Choroid plexus epithelial cell (primary cell): ENCODE measurements at regions not wholly inside any gene's neighbourhood (a gene's known extent, or its start where the extent isn't known, plus 50 kb on each side); places are given as distances from the start of the nearest gene placed in this dataset.

Experiments used
- DNase-seq: peaks from one replicate; pipeline ENCODE4 v3.0.0-alpha.2; 2010; ENCODE audit warnings: low read depth
- H3K4me3 ChIP-seq: 2 replicates; pipeline ENCODE4 v1.5.1; 2011; ENCODE audit warnings: low read depth, mild to moderate bottlenecking, control low read depth, low read length, moderate library complexity
- TF ChIP-seq, protein P1 (sequence below): conservative IDR thresholded peaks from 2 replicates; pipeline ENCODE4 v1.5.1; 2011; ENCODE audit warnings: low read depth, mild to moderate bottlenecking, control low read depth, inconsistent platforms, low read length, moderate library complexity

DNA sequence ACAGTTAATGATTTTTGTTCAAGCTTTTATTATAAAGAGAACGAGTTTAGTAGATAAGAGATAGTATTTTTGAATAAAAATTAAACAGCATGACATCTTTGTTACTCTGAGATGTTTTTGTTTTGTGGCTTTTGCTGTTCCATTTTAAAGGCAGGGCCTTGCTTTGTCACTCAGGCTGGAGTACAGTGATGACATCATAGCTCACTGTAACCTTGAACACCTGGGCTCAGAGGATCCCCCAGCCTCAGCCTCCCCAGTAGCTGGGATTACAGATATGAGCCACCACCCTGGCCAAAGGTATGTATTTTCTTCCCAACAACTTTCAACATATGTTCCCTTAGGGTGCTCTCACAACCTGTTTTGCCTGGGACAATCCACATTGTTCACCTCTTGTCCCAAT is 730.9 kb upstream of the RGMB start:
- no peak for DNase-seq
- TF ChIP-seq, protein P1, sequence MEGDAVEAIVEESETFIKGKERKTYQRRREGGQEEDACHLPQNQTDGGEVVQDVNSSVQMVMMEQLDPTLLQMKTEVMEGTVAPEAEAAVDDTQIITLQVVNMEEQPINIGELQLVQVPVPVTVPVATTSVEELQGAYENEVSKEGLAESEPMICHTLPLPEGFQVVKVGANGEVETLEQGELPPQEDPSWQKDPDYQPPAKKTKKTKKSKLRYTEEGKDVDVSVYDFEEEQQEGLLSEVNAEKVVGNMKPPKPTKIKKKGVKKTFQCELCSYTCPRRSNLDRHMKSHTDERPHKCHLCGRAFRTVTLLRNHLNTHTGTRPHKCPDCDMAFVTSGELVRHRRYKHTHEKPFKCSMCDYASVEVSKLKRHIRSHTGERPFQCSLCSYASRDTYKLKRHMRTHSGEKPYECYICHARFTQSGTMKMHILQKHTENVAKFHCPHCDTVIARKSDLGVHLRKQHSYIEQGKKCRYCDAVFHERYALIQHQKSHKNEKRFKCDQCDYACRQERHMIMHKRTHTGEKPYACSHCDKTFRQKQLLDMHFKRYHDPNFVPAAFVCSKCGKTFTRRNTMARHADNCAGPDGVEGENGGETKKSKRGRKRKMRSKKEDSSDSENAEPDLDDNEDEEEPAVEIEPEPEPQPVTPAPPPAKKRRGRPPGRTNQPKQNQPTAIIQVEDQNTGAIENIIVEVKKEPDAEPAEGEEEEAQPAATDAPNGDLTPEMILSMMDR: no peak
- no peak overlapping the region for H3K4me3 ChIP-seq

DNA sequence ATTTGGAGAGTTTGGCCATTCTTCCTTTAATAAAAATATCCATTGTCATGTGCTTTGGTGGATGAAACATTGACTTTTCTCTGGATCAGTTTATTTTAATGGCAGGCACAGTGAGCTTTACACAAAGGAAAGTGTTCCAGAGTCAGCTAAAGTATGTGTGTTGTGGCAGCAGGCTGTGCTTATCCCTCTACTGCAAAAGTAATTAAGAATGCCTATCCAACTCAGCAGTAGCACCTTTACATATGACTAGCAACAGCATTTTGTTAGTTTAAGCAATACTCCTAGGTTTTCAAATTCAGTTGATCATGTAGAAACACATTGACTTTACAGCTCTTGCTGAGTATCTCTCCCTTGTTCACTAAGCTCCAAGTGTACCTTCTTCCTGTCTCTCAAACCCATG is 730.5 kb upstream of the RGMB start:
- TF ChIP-seq, protein P1: no peak
- DNase-seq: no peak

DNA sequence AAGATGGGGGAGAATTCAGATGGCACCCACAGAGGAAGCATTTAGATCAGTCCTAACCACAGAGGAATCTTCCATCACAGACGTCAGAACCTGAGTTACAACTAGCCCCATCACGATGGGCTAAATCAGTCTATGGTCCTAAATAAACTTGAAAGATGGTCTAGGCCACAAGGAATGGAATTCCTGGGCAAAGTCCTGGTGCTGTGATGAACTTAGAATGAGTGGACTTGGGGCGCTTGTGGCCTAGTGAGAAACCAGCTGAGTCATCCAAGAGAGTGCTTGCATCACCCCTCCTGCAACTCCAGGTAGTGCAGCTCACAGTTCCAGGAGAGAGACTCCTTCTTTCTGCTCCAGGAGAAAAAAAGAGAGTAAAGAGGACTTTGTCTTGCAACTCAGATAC is 722.9 kb upstream of the RGMB start:
- no peak overlapping the region for H3K4me3 ChIP-seq
- TF ChIP-seq, protein P1: no peak
- peak; percentile 33 for DNase-seq

More for the DNA sequence above, 730.5 kb upstream of the RGMB start:
- no peak overlapping the region for H3K4me3 ChIP-seq

DNA sequence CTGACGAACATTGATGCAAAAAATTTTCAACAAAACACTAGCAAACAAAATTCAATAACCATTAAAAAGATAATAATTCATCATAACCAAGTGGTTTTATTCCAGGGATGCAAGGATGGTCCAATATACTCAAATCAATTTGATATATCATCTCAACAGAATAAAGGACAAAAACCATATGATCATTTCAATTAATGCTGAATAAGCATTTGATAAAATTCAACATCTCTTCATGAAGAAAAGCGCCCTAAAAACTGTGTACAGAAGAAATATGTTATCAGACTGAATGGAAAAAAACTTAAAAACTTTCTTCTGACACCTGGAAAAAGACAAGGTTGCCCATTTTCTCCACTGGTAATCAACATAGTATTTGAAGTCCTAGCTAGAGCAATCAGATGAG is 720.3 kb upstream of the RGMB start:
- TF ChIP-seq, protein P1: no peak

DNA sequence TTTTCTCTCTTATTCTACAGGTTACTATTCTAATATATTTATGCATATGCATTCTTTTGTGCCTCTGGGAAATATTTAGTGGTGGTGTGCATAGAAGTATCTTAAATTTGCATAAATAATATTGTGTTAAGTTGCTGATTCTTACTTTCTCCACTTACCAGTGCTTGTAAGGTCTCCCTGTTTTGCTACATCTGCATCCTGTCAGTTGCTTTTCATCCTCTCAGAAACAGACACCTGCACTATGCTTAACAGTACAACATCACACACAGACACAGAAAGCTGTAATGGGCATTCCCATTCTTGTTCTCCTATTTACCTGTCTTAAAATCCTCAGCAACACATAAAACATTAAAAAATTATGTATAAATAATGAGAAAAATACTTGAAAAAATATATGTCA is 713.3 kb upstream of the RGMB start:
- H3K4me3 ChIP-seq: no peak overlapping the region
- DNase-seq: no peak
- TF ChIP-seq, protein P1: no peak

More for the DNA sequence above, 720.3 kb upstream of the RGMB start:
- DNase-seq: no peak
- no peak overlapping the region for H3K4me3 ChIP-seq

DNA sequence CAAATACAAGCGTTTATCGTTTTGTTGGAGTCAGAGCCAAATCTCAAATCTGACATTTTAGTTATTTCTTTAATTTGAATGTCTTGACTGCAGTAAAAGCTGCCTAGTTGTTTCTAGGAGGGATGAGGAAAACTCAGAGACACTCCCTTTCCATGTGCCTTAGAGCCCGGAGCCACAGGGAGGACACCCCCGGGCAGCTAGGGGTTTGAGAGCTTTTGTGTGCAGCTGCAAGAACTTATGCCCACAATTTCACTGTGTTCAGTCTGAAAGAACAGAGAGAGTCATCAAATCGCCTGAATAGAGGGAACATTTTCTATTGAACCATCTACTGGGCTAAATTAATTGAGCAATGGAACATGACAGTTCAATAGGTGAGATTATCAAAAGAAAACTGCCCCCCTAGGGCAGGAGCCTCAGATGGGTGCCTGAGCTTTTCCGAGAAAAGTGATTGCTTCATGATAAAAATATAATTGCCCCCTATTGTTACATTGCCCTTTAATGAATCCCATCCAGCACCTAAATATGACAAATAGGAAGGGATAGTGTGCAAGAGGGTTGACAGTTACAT is 709.3 kb upstream of the RGMB start:
- H3K4me3 ChIP-seq: no peak overlapping the region
- TF ChIP-seq, protein P1: no peak
- no peak for DNase-seq

DNA sequence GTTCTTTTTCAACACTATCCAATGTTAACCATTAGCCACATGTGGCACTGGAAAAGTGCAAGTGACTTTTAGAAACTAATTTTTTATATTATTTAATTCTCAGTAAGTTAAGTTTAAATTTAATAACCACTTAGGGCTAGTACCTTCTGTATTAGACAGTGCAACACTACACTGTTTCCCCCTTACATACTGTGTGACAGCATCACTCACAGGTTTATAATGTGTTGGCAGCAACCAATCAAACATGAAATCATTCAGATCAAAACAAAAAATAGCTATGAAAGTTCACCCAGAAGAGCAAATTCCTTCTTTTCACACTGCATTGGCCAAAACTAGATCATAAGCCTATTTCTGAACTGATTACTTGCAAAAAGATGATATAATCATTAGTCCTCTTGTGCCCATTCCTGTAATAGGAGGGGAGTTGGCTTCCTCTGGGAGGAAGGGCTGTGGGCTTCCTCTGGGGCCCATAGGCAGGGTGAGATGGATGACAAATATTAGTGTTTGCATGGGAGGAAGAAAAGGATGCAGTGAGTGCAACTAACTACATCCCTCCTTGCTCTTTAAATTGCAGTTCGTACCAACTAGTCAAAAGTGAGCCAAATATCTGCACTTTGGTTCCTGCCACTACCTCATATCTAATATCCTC is 708.1 kb upstream of the RGMB start:
- DNase-seq: no peak
- TF ChIP-seq, protein P1: no peak
- no peak overlapping the region for H3K4me3 ChIP-seq
